ENCODE measurements at regions not wholly inside any gene's neighbourhood (a gene's known extent, or its start where the extent isn't known, plus 50 kb on each side); places are given as distances from the start of the nearest gene placed in this dataset.
A peak's percentile ranks its signal among the peaks of the same experiment; 100 is the strongest.

- no peak for DNase-seq (ENCODE audit: low read depth)
- TF ChIP-seq, protein P1, sequence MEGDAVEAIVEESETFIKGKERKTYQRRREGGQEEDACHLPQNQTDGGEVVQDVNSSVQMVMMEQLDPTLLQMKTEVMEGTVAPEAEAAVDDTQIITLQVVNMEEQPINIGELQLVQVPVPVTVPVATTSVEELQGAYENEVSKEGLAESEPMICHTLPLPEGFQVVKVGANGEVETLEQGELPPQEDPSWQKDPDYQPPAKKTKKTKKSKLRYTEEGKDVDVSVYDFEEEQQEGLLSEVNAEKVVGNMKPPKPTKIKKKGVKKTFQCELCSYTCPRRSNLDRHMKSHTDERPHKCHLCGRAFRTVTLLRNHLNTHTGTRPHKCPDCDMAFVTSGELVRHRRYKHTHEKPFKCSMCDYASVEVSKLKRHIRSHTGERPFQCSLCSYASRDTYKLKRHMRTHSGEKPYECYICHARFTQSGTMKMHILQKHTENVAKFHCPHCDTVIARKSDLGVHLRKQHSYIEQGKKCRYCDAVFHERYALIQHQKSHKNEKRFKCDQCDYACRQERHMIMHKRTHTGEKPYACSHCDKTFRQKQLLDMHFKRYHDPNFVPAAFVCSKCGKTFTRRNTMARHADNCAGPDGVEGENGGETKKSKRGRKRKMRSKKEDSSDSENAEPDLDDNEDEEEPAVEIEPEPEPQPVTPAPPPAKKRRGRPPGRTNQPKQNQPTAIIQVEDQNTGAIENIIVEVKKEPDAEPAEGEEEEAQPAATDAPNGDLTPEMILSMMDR (conservative IDR thresholded peaks at IDR 0.05; ENCODE audit: low read depth, low read length), result no peak
- no peak overlapping the region for H3K4me3 ChIP-seq (ENCODE audit: low read depth, low read length)
Observed at GRCh38 chr11:91310085-91310484, 914.5 kb upstream of the FAT3 start.

DNA sequence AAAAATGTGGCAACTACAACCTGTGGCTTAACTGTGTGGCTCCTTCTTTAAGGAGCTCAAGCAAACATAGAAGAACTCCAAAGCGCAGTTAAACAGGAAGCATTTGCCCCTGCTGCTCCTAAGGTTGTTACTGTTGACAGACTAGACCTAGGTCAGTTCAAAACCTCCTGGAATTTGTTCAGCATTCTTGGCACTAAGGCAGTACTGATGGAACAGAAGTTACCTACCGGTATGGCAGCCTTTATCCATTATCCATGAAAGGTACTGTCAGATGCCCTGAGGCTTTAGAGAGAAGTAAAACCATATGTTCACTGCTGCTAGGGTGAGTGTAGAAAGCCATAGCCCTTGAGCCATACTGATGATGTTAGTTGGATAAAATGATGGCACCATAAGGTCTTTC, 916.5 kb upstream of the FAT3 start:
- no peak for DNase-seq (ENCODE audit: low read depth)
- TF ChIP-seq, protein P1 (conservative IDR thresholded peaks at IDR 0.05; ENCODE audit: low read depth, low read length), result no peak

GRCh38 chr11:91305402-91305801, 919.2 kb upstream of the FAT3 start:
- TF ChIP-seq, protein P1 (conservative IDR thresholded peaks at IDR 0.05; ENCODE audit: low read depth, low read length), result no peak
- DNase-seq (ENCODE audit: low read depth), result no peak

More for the DNA sequence above, 916.5 kb upstream of the FAT3 start:
- H3K4me3 ChIP-seq (ENCODE audit: low read depth, low read length), result no peak overlapping the region

DNA sequence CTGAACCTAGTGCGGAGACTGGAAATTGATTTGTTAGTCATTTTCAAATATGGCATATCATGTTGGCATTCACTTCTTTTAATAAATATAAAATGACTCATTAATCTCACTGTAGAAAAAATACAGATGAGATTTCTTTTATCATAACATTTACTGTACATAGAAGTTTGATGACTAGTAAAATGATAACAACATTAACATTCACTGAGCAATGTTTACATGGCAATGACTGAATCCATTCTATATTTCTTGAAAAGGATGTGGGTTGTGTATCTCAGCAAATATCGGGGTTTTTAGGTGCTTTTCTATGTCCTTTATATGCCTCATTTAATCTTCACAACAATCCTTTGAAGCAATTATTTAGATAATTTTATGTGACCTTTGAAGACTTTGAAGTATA, 920.9 kb upstream of the FAT3 start:
- no peak for DNase-seq (ENCODE audit: low read depth)
- H3K4me3 ChIP-seq (ENCODE audit: low read depth, low read length), result no peak overlapping the region
- TF ChIP-seq, protein P1 (conservative IDR thresholded peaks at IDR 0.05; ENCODE audit: low read depth, low read length), result no peak

More at GRCh38 chr11:91305402-91305801, 919.2 kb upstream of the FAT3 start:
- no peak overlapping the region for H3K4me3 ChIP-seq (ENCODE audit: low read depth, low read length)

GRCh38 chr11:91299980-91300379, 924.6 kb upstream of the FAT3 start:
- H3K4me3 ChIP-seq (ENCODE audit: low read depth, low read length), result no peak overlapping the region
- DNase-seq (ENCODE audit: low read depth), result peak; percentile 73
- TF ChIP-seq, protein P1 (conservative IDR thresholded peaks at IDR 0.05; ENCODE audit: low read depth, low read length), result no peak

DNA sequence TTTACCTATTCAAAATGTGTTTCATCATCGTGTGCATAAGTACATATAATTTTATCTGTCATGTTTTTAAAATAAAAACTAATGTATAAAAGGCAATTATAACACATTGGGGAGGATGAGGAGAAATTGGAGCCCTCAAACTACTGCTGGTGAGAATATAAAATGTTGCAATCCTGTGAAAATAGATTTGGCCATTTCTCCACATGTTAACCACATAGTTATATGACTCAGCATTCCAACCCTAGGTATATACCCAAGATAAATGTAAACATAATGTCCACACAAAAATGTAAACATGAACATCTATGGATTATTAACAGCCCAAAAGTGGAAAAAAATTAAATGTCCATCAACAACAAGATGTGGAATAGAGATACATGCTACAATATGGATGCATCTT, 928.0 kb upstream of the FAT3 start:
- peak; percentile 58 for DNase-seq (ENCODE audit: low read depth)
- TF ChIP-seq, protein P1 (conservative IDR thresholded peaks at IDR 0.05; ENCODE audit: low read depth, low read length), result no peak
- no peak overlapping the region for H3K4me3 ChIP-seq (ENCODE audit: low read depth, low read length)

DNA sequence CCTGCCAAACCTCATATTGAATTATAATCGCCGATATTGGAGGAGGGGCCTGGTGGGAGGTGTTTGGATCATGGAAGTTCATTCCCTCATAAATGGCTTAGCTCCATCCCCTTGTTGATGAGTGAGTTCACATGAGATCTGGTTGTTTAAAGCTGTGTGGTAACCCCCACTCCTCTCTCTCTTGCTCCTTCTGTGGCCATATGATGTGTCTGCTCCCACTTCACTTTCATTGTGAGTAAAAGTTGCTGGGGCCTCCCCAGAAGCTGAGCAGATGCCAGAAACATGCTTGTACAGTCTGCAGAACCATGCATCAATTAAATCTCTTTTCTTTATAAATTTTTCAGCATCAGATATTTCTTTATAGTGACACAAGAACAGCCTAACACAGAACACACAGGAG, 929.0 kb upstream of the FAT3 start:
- peak; percentile 8 for DNase-seq (ENCODE audit: low read depth)
- TF ChIP-seq, protein P1 (conservative IDR thresholded peaks at IDR 0.05; ENCODE audit: low read depth, low read length), result no peak
- no peak overlapping the region for H3K4me3 ChIP-seq (ENCODE audit: low read depth, low read length)
